HG02588 (cell line): ENCODE measurements at regions not wholly inside any gene's neighbourhood (a gene's known extent, or its start where the extent isn't known, plus 50 kb on each side); places are given as distances from the start of the nearest gene placed in this dataset.

Experiments used
- ATAC-seq: cut with Tn5 transposase; IDR thresholded peaks from one replicate; pipeline ENCODE4 v1.9.1; 2021; ENCODE audit warnings: mild to moderate bottlenecking, moderate library complexity; ENCODE audit not compliant: unreplicated experiment

- ATAC-seq = no peak
Measured at GRCh38 chr5:144103611-144104485, 66.6 kb downstream of the YIPF5 start.

GRCh38 chr5:144105371-144105770 is 65.1 kb downstream of the YIPF5 start:
- ATAC-seq = no peak

- no peak for ATAC-seq
Measured at GRCh38 chr5:144108131-144108530, 62.3 kb downstream of the YIPF5 start.
